Mesothelial cell of epicardium (in vitro differentiated cells): ENCODE measurements at regions not wholly inside any gene's neighbourhood (a gene's known extent, or its start where the extent isn't known, plus 50 kb on each side); places are given as distances from the start of the nearest gene placed in this dataset.

Experiments
- DNase-seq, 2 experiments: peaks; one replicate each; pipeline ENCODE4 v3.0.0; 2021; ENCODE audit warnings: low spot score in 2 of 2; ENCODE audit not compliant: unreplicated experiment in 2 of 2
- H3K27ac Mint-ChIP-seq: 2 replicates; pipeline ENCODE4 v1.8.0; 2021; ENCODE audit warnings: mixed read lengths
- H3K27me3 Mint-ChIP-seq: 2 replicates; pipeline ENCODE4 v1.8.0; 2021; ENCODE audit warnings: low read depth, mixed read lengths
- H3K36me3 Mint-ChIP-seq: 2 replicates; pipeline ENCODE4 v1.8.0; 2021; ENCODE audit warnings: mixed read lengths
- H3K4me1 Mint-ChIP-seq: 2 replicates; pipeline ENCODE4 v1.8.0; 2021; ENCODE audit warnings: mixed read lengths
- H3K4me3 Mint-ChIP-seq: 2 replicates; pipeline ENCODE4 v1.8.0; 2021; ENCODE audit warnings: mild to moderate bottlenecking, moderate library complexity, mixed read lengths
- H3K9me3 Mint-ChIP-seq: 2 replicates; pipeline ENCODE4 v1.8.0; 2021; ENCODE audit warnings: mixed read lengths
- CTCF ChIP-seq: fragments of 200-600 bp; sonication (generic); IDR thresholded peaks from one replicate; pipeline ENCODE4 v1.5.0; 2021; ENCODE audit warnings: antibody characterized with exemption; ENCODE audit not compliant: unreplicated experiment

GRCh38 chrX:113353134-113353533 is 512.5 kb upstream of the AMOT start:
- H3K9me3 Mint-ChIP-seq, result no peaks in the 10 kb centered on the region
- no peaks in the 10 kb centered on the region for H3K36me3 Mint-ChIP-seq
- no peak overlapping the region for H3K4me3 Mint-ChIP-seq
- TF ChIP-seq CTCF, result no peak
- DNase-seq, result no peak
- H3K4me1 Mint-ChIP-seq, result peaks cover 2% of the 10 kb centered on the region
- no peak overlapping the region for H3K27ac Mint-ChIP-seq
- no peaks in the 10 kb centered on the region for H3K27me3 Mint-ChIP-seq

GRCh38 chrX:113330416-113330815 is 489.8 kb upstream of the AMOT start:
- H3K4me1 Mint-ChIP-seq, result no peaks in the 10 kb centered on the region
- peaks cover 3% of the 10 kb centered on the region for H3K9me3 Mint-ChIP-seq
- H3K27me3 Mint-ChIP-seq, result no peaks in the 10 kb centered on the region
- H3K36me3 Mint-ChIP-seq, result no peaks in the 10 kb centered on the region
- no peak overlapping the region for H3K4me3 Mint-ChIP-seq
- no peak for DNase-seq
- no peak for TF ChIP-seq CTCF
- no peak overlapping the region for H3K27ac Mint-ChIP-seq

- DNase-seq, result no peak
- no peak for TF ChIP-seq CTCF
- H3K9me3 Mint-ChIP-seq, result peaks cover 13% of the 10 kb centered on the region
- no peak overlapping the region for H3K4me3 Mint-ChIP-seq
- H3K27me3 Mint-ChIP-seq, result no peaks in the 10 kb centered on the region
- no peak overlapping the region for H3K27ac Mint-ChIP-seq
- no peaks in the 10 kb centered on the region for H3K36me3 Mint-ChIP-seq
- H3K4me1 Mint-ChIP-seq, result no peaks in the 10 kb centered on the region
Observed at GRCh38 chrX:113315927-113316326, 475.3 kb upstream of the AMOT start.

GRCh38 chrX:113305496-113305895 is 464.9 kb upstream of the AMOT start:
- Mint-ChIP-seq H3K27me3 (no peaks in the 10 kb centered on the region), H3K4me1 (peaks cover under 1% of the 10 kb centered on the region), H3K36me3 (peaks cover 3% of the 10 kb centered on the region), H3K4me3 (no peak overlapping the region), H3K9me3 (peaks cover 17% of the 10 kb centered on the region), H3K27ac (no peak overlapping the region)
- TF ChIP-seq CTCF, result no peak
- no peak for DNase-seq

- H3K4me1 Mint-ChIP-seq, result peaks cover 4% of the 10 kb centered on the region
- no peak for DNase-seq
- H3K27ac Mint-ChIP-seq, result no peak overlapping the region
- H3K9me3 Mint-ChIP-seq, result peaks cover 10% of the 10 kb centered on the region
- peaks cover 2% of the 10 kb centered on the region for H3K36me3 Mint-ChIP-seq
- TF ChIP-seq CTCF, result no peak
- no peak overlapping the region for H3K4me3 Mint-ChIP-seq
- no peaks in the 10 kb centered on the region for H3K27me3 Mint-ChIP-seq
Observed at GRCh38 chrX:113300580-113300979, 459.9 kb upstream of the AMOT start.

- H3K9me3 Mint-ChIP-seq, result peaks cover 11% of the 10 kb centered on the region
- no peak overlapping the region for H3K27ac Mint-ChIP-seq
- H3K4me3 Mint-ChIP-seq, result no peak overlapping the region
- H3K36me3 Mint-ChIP-seq, result peaks cover 2% of the 10 kb centered on the region
- H3K27me3 Mint-ChIP-seq, result no peaks in the 10 kb centered on the region
- no peak for DNase-seq
- TF ChIP-seq CTCF, result no peak
- H3K4me1 Mint-ChIP-seq, result peaks cover 4% of the 10 kb centered on the region
Observed at GRCh38 chrX:113297437-113297836, 456.8 kb upstream of the AMOT start.
